GM18508 (cell line): ENCODE measurements at regions not wholly inside any gene's neighbourhood (a gene's known extent, or its start where the extent isn't known, plus 50 kb on each side); places are given as distances from the start of the nearest gene placed in this dataset.
"Not testable (repeated sequence)": the region's sequence is repeated elsewhere in the genome, so short reads cannot be mapped to it uniquely, and the experiment has no call there.

Experiments
- ATAC-seq: cut with Tn5 transposase; IDR thresholded peaks from one replicate; pipeline ENCODE4 v1.9.1; 2021; ENCODE audit warnings: moderate number of reproducible peaks; ENCODE audit not compliant: insufficient read depth, unreplicated experiment

DNA sequence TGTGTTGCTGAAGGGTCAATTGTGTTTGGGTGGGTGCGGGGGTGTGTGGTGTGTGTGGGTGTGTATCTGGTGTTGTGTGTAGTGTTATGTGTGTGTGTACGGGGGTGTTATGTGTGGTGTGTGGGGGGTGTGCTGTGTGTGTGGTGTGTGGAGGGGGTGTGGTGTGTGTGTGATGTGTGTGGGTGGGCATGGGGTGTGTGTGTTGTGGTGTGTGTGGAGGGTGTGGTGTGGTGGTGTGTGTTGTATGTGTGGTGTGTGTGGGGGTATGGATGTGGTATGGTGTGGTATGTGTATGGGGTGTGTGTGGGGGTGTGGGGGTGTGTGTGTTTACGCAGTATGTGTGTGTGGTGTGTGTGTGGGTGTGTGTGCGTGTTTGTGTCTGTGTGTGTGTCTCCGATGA, 110.8 kb downstream of the ZNF22 start:
- ATAC-seq, result no peak

DNA sequence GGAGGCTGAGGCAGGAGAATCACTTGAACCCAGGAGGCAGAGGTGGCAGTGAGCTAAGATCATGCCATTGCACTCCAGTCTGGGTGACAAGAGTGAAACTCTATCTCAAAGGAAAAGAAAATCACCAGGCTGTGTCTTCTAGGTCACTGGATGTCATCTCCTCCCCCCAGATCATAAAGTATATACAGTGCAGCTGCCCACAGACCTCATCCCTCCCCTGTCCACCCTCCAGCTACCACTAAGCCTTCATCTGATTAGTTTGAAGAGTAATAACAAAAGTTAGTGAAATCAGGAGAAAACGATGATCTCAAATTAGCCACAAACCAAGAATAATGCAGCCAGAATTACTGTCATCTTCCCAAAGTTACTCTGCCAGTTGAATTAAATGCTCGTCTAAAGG, 117.2 kb downstream of the ZNF22 start:
- not testable (repeated sequence) for ATAC-seq

DNA sequence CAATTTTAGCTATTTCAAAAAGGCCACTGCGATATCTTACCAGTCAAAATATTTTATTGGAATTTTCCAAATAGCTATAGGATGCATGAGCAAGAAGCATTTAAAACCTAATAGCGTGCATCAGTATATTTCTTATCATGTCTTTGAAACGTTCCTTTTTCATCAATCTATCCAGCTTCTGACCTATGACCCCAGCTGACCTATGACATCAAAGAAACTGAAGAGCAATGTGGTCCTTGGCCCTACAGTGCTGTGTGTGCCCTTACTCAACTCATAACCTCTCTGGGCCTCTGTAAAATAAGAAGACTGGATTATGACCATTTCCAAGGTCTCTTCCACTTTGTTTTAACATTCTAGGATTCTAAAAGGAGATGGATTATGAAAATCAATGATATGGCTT, 118.2 kb downstream of the ZNF22 start:
- no peak for ATAC-seq

DNA sequence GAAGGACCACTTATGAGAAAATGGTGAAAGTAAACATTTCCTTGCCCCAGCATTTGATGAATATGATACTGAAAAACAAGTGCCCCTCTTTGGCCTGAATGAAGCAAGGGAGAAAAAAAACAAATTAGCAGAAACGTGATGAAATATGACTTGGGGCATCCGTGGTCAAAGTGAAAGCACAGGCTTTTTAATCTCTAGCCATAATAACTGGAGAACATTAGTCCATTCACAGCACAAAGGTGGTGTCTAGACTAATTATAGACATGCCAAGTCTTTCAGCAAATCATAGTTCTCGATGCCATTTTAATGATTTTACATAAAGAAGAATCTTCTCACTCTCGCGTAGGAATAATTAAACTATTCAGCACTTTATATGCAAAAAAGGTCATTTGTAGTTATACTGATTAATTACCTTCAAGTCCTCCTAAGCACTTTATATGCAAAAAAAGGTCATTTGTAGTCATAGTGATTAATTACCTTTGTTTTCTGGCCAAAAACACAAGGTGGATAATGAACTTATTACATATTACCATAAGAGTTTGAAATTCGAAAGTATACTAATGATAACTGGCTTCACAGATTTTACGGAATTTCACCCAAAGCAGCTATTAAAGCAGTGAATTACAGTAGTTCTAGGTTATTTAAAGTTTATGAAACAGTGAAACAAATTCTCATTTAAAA, 121.6 kb downstream of the ZNF22 start:
- ATAC-seq, result not testable (repeated sequence)

DNA sequence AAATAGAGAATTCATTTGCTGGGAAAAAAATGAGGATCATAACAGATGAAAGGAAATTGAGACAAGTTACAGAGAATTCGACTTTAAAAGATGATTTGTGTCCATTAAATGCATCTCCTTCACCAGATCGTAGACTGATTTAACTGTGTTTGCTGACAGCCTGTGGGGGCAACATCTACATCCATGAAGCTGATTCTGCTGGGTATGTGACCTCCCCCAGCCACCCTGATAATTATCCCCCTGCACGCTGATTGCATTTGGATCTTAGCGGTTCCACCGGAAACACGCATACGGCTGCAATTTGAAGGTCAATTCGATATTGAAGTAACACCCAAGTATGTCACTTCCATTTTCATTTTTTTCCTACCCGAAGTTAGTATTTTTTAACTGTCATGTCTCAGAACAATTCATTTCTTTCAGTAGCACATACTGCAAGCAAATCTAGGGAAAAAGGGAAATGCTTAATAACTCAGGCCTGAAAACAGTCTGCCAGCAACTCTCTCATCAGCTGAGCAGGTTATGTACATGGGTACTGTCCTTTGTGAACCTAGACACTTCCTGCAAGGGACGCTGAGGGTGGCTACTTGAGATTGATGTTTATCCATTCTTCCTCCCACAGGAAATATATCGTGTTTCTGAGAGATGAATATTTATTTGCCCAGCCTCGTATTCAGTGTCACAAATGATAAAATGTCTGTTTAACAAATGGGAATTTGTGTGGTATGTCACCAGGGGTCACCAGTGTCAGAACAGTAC, 134.9 kb downstream of the ZNF22 start:
- no peak for ATAC-seq

DNA sequence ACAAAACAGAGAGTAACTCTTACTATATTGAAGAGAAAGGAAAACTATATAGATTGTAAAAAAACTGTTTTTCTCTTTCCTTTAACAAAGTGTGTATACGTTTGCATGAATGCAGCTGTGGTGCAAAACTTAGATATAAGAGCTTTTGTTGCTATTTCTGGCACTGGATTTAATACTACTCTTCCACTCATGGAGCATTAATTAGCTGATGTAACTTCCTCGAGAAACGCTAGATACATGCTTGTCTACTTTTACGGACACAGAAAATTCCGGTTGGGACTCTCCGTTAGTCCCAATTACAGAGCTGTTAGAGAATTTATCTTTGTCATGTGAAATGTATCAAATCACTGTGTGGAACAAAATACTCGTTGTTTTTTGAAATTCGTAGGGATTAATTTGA, 135.5 kb downstream of the ZNF22 start:
- no peak for ATAC-seq

DNA sequence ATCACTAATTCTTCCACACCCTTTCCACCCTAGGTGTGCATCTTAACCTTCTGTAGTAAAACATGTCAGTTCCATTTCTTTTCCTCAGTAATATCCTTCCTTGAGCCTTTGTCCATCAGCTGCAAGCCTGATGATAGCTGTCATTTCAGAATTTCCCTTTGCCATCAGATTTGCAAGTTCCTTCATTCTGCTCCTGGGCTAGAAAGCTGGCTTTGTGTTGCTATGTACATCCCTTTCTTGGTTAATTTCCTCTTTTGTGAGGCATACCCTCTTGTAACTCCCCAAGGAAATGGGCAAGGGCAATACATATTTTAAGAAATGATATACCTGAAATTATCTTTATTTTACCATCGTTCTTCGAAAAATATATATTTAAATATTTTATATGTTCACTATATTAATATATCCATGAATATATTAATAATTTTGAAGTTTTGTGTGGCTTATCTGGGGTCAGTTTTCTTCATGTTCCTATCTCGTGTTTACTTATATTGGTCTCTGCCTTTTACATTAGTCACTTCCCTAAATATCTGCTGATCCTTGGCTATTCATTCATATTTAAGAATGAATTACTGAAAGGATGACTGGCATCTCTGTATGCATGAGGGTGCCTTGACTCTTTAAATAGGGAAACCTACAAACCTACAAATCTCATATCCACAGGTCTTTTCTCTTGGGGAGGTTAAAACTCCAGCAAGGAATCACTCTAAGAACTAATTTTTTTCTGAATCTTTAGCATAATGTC, 143.8 kb downstream of the ZNF22 start:
- no peak for ATAC-seq

DNA sequence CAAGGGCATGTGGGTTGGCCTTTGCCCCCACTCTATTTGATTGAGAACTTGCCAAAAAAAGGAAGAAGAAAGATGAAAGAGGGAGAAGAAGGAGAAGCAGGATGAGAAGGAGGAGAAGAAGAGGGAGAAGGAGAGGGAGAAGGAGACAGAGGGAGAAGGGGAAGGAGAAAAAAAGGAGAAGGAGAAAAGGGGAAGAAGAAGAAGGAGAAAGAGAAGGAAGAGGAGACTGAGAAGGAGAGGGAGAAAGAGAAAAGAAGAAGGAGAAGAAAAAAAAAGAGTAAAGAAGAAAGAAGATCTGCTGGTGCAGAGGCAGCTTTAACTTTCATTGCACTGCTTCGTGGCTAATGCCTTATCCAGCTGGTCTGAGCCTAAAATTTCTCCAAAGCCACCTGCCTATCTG, 144.4 kb downstream of the ZNF22 start:
- ATAC-seq, result not testable (repeated sequence)

DNA sequence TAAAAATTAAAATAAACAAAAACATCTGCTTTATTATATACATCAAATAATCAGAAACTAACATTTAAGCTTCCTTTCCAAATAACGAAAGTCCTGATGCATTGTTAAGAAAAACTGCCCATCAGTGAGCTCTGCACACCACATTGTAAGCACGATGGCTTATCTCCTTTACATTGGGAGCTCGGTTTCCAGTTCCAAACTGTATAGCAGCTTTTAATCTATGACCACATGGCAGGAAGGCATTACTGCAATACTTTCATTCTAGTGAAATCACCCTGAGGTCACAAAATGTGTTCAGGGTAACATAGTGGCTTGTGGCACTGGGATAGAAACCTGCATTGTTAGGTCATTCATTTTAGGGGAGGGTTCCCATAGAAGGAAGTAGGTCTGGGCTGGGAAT, 146.3 kb downstream of the ZNF22 start:
- ATAC-seq, result no peak

DNA sequence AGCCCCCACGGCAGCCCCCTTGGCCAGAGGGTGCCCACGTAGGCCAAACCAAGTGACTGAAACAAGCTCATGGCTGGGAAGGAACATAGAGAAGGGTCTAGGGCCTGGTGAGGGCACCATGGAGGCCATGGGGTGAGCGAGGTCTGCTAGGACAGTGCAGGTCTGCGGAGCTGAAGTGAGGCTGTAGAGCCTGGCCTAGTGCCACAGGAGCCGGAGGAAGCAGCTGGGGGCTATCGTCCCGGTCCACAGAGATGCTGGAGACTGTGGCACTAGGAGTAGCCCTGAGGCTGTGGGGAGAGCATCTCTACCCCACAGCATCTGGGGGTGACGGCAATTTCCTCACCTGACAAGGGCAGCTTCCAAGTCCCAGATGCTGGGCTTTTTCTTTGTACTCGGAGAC, 150.3 kb downstream of the ZNF22 start:
- no peak for ATAC-seq

DNA sequence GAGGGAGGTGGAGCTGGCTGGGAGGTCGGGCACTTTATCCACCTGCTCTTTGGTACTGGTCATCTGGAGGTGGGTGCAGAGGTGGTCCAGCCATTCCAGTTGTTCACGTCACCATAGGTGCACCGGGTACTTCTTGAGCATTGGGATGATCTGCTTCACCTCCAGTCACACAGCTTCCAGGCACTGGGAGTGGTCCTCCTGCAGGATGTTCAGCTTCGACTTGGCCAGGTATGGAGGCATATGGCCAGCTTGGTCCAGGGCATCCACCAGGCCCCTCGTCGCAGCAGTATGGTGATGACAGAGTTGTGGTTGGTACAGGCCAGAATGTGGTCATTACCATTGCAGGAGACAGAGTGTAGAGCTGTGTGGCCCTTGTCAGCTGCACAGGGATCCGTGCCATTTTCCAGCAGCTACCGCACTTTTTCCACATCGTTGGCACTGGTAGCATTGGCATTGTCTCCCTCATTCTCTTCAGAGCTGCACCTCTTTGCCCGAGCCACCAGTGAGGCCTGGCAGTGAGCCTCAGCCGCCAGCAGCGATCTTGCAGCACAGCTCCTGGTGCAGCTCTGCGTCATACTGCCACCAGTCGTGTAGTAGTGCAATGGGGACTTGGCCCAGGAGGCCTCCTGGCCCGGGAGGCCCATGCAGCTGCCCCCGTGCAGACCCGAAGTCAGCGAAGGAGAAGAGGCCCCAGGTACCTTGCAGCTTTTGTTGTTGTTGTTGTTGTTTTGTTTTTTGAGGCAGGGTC, 150.9 kb downstream of the ZNF22 start:
- no peak for ATAC-seq

DNA sequence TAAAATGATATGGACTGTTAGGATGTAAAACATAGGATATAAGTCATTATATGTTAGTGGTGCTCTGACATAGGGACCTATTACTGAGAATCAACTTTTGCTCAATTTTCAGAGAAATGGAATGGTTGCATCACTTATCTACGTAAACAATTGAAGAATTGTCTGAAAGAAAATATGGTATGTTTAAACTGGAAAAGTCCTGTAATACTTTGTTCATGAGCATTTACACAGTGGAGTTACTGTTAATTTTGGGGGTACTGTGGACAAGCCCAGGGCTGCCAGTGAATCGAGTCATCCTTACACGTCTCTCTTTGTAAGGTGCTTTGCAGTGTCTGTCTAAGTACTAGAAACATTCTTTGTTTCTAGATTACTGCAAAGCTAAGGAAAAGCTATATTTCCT, 152.0 kb downstream of the ZNF22 start:
- no peak for ATAC-seq

DNA sequence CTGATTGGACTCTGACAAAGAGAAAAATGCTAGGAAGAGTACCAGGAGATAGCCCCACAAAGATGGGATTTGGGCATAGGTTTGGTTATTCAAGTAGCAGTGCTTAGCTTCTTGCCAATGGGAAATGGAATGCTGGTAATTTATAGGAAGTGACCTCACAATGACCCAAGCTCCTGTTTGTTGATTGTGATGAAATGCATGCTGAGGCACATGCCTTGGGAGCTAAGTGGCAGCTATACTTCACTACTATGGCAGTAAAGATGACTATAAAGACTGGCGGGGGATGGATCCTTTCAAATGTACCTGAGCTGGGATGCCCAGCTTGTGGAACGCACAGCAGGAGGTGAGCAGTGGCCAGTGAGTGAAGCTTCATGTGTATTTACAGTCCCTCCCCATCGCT, 153.8 kb downstream of the ZNF22 start:
- no peak for ATAC-seq

DNA sequence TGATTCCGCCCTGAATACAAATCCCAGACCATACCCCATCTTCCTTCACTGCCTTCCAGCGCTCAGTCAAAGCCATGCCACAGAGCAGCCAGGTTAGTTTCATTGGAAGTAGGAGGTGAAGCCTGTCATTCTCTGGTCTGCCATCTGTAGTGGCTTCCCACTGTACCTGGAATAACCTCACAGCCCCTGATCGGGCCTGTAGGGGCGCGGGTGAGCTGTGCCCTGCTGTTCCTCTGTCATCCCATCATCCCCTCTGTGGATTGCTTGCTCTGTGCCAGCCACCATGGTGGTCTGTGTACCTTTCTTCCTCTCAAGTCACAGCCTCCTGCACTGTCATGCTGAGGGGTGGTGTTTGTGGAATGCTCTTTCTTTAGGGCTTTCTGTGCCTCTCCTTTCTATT, 155.1 kb downstream of the ZNF22 start:
- no peak for ATAC-seq

DNA sequence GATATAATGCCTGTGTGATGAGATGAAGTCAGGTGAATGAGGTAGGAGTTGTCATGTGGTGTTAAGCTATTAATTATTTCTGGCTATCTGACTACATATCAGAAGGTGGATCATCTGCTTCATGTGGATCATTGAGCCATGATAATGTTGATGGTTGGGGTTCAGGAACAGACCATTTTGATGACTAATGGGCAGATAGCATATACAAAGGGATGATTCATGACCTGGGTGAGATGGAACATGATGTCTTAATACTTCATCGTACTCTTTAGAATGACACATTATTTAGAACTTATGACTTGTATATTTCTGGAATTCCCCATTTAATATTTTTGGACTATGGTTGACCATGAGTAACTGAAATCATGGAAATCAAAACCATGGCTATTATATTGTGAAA, 155.1 kb downstream of the OR13A1 start:
- no peak for ATAC-seq

DNA sequence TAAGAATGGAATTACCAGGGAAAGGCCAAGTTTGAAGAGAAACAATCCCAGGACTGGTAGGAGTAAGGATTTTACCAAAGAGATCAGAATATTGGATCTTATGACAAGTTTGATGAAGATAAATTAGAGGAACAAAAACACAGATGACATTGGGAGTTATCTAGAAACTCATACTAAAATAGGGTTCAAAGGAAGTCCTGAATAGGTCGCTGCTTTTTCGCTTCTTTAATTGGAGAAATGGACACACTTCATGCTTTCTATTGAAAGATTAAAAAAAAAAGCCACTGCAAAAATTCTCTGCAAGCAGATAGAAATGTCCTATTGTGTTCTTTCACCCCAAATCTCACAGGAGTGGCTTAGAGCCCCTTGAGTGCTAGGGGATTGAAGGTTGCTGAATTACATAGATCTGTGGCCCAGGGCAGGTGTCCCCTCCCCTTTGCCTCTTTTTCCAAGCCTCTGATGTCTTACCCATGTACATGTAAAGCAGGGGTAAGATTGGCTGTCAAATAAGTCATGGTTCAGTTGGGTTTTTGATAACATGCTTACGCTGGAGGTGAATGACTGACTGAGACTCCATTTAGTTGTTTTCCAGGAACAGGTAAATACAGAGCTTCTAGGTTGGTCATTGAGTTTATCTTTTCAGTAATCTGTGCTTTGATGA, 152.0 kb downstream of the OR13A1 start:
- ATAC-seq, result no peak

DNA sequence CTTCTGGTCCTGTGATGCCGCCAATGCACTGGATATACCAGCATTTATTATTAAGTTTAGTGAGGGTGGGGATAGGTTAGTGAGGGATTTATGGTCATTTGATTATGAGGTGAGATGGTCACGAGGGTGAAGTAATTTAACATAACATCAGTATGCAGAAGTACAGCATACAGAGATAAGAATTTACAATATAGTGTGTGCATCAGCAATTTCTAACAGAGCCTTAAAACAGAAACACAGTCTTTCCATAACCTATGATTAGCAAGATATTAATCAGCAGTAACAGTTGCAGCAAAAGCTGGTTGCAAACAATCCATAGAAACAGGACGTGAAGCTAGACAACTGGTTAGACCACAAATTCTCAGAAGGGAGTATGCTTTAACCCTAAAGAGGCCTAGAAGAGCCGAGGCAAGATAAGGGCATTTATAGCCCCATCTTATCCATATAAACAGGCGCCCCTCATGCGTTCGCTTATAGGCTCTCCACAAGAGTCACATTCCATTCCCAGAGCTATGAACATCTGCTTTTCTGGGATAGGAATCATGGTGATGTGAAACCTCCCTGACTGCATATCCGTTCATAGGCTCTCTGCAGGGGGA, 139.8 kb downstream of the OR13A1 start:
- not testable (repeated sequence) for ATAC-seq

DNA sequence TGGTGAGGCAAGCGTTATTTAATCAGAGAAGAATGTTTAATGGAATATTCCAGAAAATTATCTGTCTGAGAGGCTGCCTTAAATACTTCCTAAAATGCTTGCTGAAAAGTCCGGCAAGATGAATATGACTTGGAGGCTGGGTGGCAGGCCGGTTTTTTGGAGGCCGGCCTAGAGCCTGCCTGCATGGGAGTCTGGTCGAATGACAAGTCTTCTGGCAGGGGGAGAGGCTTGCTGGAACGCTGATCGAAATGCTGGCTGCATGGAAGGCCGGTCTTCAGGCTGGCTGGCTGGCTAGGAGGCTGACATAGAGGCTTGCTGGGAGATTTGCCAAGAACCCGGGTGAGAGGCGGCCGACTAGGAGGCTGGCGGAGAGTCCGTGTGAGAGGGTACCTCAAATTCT, 135.7 kb downstream of the OR13A1 start:
- ATAC-seq, result no peak

DNA sequence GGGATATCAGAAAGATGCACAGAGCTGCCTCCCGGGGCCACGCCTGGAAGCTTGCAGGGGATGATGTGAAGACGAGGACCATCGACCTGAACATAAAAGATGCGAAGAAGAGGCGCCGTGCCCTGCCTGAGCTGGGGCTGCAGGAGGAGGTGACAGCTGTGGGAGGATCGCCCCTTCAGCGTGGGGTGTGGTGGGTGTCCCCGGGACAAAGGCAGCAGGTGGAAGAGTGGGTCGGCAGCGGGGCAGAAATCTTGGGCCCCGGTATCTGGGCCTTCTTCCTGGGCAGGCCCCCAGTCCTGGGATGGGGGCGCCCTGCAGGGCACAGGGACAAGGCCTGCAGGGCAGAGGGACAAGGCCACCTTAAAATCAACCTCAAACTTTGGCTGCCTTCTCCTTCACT, 134.9 kb downstream of the OR13A1 start:
- ATAC-seq, result no peak
